Upper lobe of right lung (tissue), 1 donor: ENCODE measurements at regions not wholly inside any gene's neighbourhood (a gene's known extent, or its start where the extent isn't known, plus 50 kb on each side); places are given as distances from the start of the nearest gene placed in this dataset.

Experiments
- ATAC-seq: fragments of 200-7000 bp; cut with Tn5 transposase; one replicate; pipeline ENCODE4 v1.9.1; 2020; ENCODE audit warnings: mild to moderate bottlenecking, moderate library complexity
- DNase-seq: peaks from one replicate; pipeline ENCODE4 v3.0.0-alpha.2; 2020
- H3K27ac ChIP-seq: fragments of 200-600 bp; one replicate; pipeline ENCODE4 v1.8.0; 2022
- H3K27me3 ChIP-seq: fragments of 200-600 bp; one replicate; pipeline ENCODE4 v1.8.0; 2022; ENCODE audit warnings: mild to moderate bottlenecking
- H3K36me3 ChIP-seq: fragments of 200-600 bp; one replicate; pipeline ENCODE4 v1.8.0; 2022
- H3K4me1 ChIP-seq: fragments of 200-600 bp; one replicate; pipeline ENCODE4 v1.8.0; 2022
- H3K4me3 ChIP-seq: fragments of 200-600 bp; one replicate; pipeline ENCODE4 v1.8.0; 2022; ENCODE audit warnings: mild to moderate bottlenecking
- H3K9me3 ChIP-seq: fragments of 200-600 bp; one replicate; pipeline ENCODE4 v1.8.0; 2022
- intact Hi-C: fragments of 100-400 bp; cut with DNase I; formaldehyde crosslinking; loops from one replicate; pipeline ENCODE4 v1.11.0; 2022
- TF ChIP-seq, protein P1 (sequence below): fragments of 200-600 bp; IDR thresholded peaks from one replicate; pipeline ENCODE4 v1.8.0; 2022; ENCODE audit warnings: antibody characterized with exemption
- donor health status: DM: no; HTN: yes; CAD: no; lungs with severe emphysema.

DNA sequence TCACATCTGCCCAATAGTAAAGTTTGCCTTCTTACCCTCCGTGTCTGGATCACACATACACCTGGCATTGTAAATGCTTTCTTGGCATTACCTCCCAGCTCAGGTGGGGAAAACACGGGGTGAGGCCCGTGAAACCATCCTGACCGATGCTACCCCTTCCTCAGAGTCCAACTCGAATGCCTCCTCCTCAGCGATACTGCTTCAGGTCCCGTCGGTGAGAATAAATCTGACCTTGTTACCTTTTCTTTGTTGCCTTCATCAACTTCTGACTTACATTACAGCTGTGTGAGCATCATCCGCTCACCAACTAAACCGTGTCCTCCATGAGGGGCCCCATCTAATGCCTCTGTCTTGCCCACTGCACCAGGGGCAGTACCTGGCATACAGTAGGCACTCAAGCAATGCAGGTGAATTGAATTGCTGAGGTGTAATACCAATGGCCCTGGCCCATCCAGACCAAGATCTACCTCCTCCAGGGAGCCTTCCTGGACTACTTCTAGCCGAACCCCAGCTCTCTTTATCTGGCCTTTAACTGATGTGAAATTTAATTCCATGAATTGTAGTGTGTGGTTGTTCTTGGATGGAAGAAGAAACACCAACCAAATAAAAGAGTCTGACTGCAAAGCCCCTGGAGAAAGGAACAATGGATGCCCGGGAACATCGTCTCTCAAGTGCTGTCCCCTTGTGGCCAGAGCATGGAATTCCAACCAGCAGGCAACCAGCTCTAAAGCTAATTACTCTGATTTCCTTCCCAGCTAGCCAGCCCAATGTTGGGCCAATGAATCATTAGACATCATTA lies 141.5 kb downstream of the ANKRD60 start:
- H3K4me3 ChIP-seq = no peak overlapping the region
- no peak for DNase-seq

DNA sequence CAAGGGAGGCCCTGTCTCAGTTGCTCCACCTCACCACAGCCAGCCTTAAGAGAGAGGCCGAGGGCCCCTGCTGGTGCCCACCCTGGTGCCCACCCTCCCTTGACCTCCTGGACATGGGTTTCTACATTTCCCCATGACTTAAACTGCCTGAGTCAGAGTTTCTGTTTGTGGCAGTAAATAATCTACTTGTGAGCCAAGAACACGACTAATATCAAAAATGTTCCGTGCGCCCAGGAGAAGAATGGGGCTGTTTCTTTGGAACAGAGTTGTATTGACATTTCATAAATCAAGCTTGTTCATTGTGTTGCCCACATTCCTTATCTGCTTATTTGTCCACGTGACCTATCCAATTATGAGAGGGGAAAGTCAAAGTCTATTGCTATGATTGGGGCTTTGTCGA lies 143.5 kb downstream of the ANKRD60 start:
- no peaks in the 10 kb centered on the region for H3K36me3 ChIP-seq
- H3K9me3 ChIP-seq = no peaks in the 10 kb centered on the region
- TF ChIP-seq, protein P1, sequence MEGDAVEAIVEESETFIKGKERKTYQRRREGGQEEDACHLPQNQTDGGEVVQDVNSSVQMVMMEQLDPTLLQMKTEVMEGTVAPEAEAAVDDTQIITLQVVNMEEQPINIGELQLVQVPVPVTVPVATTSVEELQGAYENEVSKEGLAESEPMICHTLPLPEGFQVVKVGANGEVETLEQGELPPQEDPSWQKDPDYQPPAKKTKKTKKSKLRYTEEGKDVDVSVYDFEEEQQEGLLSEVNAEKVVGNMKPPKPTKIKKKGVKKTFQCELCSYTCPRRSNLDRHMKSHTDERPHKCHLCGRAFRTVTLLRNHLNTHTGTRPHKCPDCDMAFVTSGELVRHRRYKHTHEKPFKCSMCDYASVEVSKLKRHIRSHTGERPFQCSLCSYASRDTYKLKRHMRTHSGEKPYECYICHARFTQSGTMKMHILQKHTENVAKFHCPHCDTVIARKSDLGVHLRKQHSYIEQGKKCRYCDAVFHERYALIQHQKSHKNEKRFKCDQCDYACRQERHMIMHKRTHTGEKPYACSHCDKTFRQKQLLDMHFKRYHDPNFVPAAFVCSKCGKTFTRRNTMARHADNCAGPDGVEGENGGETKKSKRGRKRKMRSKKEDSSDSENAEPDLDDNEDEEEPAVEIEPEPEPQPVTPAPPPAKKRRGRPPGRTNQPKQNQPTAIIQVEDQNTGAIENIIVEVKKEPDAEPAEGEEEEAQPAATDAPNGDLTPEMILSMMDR = no peak
- no peaks in the 10 kb centered on the region for H3K4me1 ChIP-seq
- intact Hi-C loops = loop anchor here (10.0 kb wide), 1 partner anchor 430 kb away; no protein-coding TSS in a partner anchor
- DNase-seq (no peak), ATAC-seq (no peak)
- H3K4me3 ChIP-seq = no peak overlapping the region
- no peaks in the 10 kb centered on the region for H3K27me3 ChIP-seq
- H3K27ac ChIP-seq = no peak overlapping the region

More for the DNA sequence above, 141.5 kb downstream of the ANKRD60 start:
- H3K27ac ChIP-seq = no peak overlapping the region
- TF ChIP-seq, protein P1 = peak; percentile 84
- no peaks in the 10 kb centered on the region for H3K9me3 ChIP-seq
- no peaks in the 10 kb centered on the region for H3K27me3 ChIP-seq
- intact Hi-C loops = loop anchor here (10.0 kb wide), 1 partner anchor 432 kb away; no protein-coding TSS in a partner anchor
- ATAC-seq = peak; percentile 79
- no peaks in the 10 kb centered on the region for H3K4me1 ChIP-seq
- H3K36me3 ChIP-seq = no peaks in the 10 kb centered on the region

DNA sequence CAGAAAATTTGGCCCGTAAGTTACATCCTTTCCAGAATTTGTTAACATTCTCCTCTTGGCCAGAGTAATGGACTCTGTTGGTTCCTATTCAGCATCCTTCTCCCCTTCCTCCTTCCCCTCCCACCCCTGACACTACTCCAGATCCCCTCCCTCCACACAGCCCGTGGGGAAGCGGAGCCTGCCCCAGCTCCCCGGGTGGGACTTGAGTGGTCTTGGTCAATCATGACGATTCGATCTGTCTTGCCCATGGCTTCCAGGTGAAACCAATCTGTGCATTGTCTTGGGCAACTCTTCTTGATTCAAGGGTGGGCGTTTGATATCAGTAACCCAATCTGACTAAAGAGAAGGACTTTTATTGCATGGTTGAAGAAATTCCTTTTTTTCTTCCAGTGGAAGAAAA lies 143.9 kb downstream of the ANKRD60 start:
- Histone ChIP-seq H3K9me3 (no peaks in the 10 kb centered on the region), H3K27me3 (no peaks in the 10 kb centered on the region), H3K4me3 (no peak overlapping the region), H3K27ac (no peak overlapping the region), H3K4me1 (no peaks in the 10 kb centered on the region), H3K36me3 (no peaks in the 10 kb centered on the region)
- TF ChIP-seq, protein P1 = no peak
- ATAC-seq (no peak), DNase-seq (no peak)
- intact Hi-C loops = loop anchor here (10.0 kb wide), 1 partner anchor 430 kb away; no protein-coding TSS in a partner anchor

DNA sequence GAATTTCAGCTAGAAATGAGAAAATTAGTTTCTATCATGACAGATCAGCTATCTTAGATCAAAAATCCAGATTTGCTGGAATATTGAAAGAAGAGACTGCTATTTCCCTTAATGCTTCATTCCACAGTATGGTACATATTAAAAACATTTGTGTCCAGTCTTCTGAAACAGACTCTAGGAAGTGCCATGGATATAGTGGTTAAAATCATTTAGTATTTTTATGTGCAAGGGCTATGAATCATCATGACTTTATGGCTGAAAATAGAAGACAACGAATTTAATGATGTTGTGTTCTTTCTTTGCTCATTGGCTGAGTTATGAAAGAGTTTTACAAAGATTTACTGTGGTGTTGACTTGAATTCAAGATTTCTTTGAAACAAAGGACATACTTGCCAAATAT lies 146.6 kb downstream of the ANKRD60 start:
- no peaks in the 10 kb centered on the region for H3K9me3 ChIP-seq
- intact Hi-C loops = loop anchor here (10.0 kb wide), 1 partner anchor 427 kb away; no protein-coding TSS in a partner anchor
- H3K4me1 ChIP-seq = no peaks in the 10 kb centered on the region
- DNase-seq (no peak), ATAC-seq (no peak)
- H3K36me3 ChIP-seq = no peaks in the 10 kb centered on the region
- H3K4me3 ChIP-seq = no peak overlapping the region
- H3K27me3 ChIP-seq = no peaks in the 10 kb centered on the region
- no peak overlapping the region for H3K27ac ChIP-seq
- TF ChIP-seq, protein P1 = no peak

DNA sequence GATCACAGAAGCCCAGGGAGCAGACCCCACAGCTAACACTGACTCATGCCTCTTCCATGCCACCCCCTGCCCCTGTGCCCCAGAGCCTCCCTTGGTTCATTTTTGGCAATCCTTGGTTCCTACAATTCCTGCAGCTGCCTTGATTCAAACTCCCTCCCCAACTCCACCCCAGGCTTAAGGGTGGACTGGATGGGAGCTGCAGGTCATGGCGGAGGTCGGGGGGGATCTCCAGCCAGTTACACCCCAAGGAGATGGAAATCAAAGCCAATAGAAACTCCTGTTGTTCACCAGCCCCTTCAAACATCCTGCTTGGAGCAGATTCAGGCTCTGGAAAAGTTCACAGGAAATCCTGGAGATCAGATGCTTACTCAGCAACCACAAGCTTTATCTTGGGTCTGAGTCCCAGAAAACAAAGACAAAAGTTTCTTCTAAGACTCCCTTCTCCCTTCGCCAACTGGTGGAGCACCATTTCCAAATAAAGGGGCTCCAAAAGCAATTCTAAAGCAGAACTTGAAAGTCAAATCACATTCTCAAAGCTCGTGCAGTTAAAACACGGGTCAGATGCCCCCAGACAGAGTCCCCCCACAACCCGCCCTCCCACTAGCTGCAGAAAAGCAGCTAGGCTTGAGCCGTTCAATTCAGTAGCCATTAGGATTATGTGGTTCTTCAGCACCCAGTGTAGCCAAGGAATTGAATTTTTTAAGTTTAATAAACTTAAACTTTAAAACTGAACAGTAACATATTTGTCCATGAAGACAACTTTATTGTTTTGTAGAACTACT lies 149.5 kb downstream of the ANKRD60 start:
- intact Hi-C loops = no loop called here
- no peak for DNase-seq
- Histone ChIP-seq H3K27me3 (no peaks in the 10 kb centered on the region), H3K27ac (no peak overlapping the region), H3K4me3 (no peak overlapping the region), H3K9me3 (no peaks in the 10 kb centered on the region), H3K4me1 (peaks cover 6% of the 10 kb centered on the region), H3K36me3 (no peaks in the 10 kb centered on the region)
- no peak for ATAC-seq
- TF ChIP-seq, protein P1 = no peak
